ENCODE measurements at regions not wholly inside any gene's neighbourhood (a gene's known extent, or its start where the extent isn't known, plus 50 kb on each side); places are given as distances from the start of the nearest gene placed in this dataset.

DNA sequence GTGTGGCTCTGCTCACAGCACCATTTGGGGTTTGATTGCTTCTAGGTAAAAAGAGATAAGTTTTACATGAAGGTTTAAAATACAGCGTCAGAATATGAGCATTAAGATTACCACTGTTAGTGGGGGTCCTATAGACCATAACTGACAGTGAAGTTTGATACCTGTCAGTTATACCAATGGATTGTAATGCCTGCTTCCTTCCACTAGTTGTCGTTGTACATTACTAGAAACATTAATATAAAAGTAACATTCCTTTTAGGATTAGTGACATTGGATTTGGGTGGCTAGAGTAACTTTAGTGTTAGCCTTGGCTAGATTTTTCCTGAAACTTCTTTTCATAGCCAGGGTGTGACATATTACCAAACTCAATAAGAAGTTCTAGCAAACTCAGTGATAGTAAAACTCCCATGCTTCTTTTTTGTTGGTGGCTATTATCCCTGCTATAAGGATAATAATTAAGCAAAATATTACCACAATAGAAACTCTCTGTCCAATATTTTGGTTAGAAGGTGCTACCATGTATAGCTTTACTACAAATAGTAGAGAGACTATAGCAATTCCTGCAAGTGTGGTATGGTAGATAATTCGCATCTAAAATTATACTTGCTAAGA lies 57.1 kb downstream of the FAM181B start:
- TF ChIP-seq, protein P1, sequence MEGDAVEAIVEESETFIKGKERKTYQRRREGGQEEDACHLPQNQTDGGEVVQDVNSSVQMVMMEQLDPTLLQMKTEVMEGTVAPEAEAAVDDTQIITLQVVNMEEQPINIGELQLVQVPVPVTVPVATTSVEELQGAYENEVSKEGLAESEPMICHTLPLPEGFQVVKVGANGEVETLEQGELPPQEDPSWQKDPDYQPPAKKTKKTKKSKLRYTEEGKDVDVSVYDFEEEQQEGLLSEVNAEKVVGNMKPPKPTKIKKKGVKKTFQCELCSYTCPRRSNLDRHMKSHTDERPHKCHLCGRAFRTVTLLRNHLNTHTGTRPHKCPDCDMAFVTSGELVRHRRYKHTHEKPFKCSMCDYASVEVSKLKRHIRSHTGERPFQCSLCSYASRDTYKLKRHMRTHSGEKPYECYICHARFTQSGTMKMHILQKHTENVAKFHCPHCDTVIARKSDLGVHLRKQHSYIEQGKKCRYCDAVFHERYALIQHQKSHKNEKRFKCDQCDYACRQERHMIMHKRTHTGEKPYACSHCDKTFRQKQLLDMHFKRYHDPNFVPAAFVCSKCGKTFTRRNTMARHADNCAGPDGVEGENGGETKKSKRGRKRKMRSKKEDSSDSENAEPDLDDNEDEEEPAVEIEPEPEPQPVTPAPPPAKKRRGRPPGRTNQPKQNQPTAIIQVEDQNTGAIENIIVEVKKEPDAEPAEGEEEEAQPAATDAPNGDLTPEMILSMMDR (IDR thresholded peaks at IDR 0.05), result peak; percentile 67
- no peak for TF ChIP-seq ZFX (IDR thresholded peaks at IDR 0.05; ENCODE audit: borderline replicate concordance)
- H3K27ac ChIP-seq, result no peak overlapping the region

DNA sequence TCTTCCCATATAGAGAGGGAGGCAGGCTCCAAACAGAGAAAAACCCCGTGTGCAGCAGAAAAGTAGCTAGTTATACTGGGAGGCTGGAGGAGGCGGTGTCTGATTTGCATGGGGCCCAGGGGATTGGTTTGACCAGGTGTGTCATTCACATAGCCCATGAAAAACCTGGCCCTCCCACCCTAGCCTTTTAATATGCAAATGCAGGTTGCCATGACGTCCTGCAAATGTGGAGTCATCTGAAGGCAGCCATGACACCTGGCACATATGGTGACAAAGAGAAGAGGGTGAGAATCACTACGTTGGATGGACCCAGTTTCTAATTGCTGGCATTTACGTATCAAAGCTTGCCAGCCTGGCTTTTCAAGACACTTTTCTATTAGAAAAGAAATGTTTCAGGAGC lies 57.8 kb downstream of the FAM181B start:
- no peak for TF ChIP-seq ZFX (IDR thresholded peaks at IDR 0.05; ENCODE audit: borderline replicate concordance)
- TF ChIP-seq, protein P1 (IDR thresholded peaks at IDR 0.05), result no peak
- H3K27ac ChIP-seq, result no peak overlapping the region

DNA sequence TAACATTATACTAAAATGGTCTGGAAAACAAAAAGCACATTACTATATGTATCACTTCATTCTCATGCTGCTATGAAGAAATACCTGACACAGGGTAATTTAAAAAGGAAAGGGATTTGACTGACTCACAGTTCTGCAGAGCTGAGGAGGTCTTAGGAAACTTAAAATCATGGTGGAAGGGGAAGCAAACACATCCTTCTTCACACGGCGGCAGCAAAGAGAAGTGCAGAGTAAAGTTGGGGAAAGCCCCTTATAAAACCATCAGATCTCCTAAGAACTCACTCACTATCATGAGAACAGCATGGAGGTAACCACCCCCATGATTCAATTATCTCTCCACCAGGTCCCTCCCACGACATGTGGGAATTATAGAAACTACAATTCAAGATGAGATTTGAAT lies 60.0 kb downstream of the FAM181B start:
- H3K27ac ChIP-seq, result no peak overlapping the region
- TF ChIP-seq, protein P1 (IDR thresholded peaks at IDR 0.05), result no peak
- TF ChIP-seq ZFX (IDR thresholded peaks at IDR 0.05; ENCODE audit: borderline replicate concordance), result no peak

DNA sequence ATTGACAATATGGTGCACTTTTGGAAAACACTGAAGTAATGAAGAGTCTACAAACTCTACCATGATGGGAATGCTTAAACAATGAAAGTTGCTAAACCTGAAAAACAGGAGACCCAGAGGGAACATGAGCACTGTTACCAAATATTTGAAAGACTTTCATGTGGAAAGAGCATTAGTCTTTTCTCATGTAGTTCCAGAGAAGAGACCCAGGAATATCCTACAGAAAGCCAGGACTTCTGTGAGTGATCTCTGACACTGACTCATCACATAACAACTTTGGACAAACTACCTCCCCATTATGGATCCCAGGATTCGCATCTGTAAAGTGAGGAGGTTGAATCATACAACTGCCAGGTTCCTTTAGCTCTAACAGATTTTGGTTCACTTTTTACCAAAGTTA lies 62.2 kb downstream of the FAM181B start:
- no peak overlapping the region for H3K27ac ChIP-seq
- TF ChIP-seq ZFX (IDR thresholded peaks at IDR 0.05; ENCODE audit: borderline replicate concordance), result no peak
- TF ChIP-seq, protein P1 (IDR thresholded peaks at IDR 0.05), result no peak

DNA sequence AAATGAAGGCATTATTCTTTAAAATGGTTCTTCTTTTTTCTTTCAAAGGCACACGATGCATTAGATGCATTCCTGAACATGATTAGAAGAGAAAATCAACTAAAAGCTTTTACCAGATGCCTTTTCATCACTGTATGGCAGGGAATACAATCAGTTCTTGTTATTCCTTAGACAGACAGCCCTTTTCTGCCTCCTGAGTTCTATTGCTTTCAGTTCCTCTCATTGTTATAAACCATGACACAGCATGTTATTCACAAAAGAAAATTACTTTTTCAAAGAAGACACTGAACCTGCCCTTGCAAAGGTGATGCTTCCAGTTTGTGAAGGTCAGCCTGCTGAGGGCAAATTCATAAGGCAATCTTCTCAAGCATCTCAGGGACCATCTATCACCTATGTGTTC lies 70.1 kb downstream of the FAM181B start:
- TF ChIP-seq, protein P1 (IDR thresholded peaks at IDR 0.05), result no peak
- H3K27ac ChIP-seq, result no peak overlapping the region

DNA sequence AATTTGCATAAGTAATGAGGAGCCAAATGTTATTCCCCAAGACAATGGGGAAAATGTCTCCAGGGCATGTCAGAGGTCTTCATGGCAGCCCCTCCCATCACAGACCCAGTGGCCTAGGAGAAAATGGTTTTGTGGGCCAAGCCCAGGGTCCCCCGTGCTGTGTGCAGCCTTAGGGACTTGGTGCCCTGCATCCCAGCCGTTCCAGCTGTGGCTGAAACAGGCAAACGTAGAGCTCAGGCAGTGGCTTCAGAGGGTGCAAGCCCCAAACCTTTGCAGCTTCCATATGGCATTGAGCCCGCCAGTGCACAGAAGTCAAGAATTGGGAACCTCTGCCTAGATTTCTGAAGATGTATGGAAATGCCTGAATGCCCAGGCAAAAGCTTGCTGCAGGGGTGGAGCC lies 79.9 kb downstream of the FAM181B start:
- TF ChIP-seq, protein P1 (IDR thresholded peaks at IDR 0.05), result no peak
- no peak for TF ChIP-seq ZFX (IDR thresholded peaks at IDR 0.05; ENCODE audit: borderline replicate concordance)
- H3K27ac ChIP-seq, result no peak overlapping the region

DNA sequence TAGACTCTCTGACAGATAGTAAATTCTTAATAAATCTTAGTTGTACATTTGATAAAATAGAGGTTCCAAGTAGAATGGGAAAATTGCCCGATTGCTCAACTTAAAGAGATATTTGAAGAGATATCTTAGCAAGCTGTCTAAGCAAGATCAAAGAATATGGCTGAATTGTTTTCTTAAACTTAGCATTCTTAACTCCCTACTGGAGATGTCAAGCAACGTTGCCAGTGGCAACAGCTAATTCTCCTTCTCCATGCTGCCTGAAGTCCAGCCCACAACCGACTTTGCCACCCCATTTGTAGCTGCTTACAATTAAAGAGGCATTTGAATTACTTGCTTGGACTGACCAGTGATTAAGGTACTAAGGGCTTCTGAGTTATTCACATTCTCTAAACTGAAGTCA lies 94.4 kb downstream of the FAM181B start:
- TF ChIP-seq ZFX (IDR thresholded peaks at IDR 0.05; ENCODE audit: borderline replicate concordance), result no peak
- TF ChIP-seq, protein P1 (IDR thresholded peaks at IDR 0.05), result no peak
- no peak overlapping the region for H3K27ac ChIP-seq
